ENCODE measurements at regions not wholly inside any gene's neighbourhood (a gene's known extent, or its start where the extent isn't known, plus 50 kb on each side); places are given as distances from the start of the nearest gene placed in this dataset.

GRCh38 chr7:32330602-32331001, 159.6 kb downstream of the LSM5 start:
- H3K4me1 Mint-ChIP-seq (ENCODE audit: unreplicated experiment), result no peaks in the 10 kb centered on the region
- TF ChIP-seq, protein P1, sequence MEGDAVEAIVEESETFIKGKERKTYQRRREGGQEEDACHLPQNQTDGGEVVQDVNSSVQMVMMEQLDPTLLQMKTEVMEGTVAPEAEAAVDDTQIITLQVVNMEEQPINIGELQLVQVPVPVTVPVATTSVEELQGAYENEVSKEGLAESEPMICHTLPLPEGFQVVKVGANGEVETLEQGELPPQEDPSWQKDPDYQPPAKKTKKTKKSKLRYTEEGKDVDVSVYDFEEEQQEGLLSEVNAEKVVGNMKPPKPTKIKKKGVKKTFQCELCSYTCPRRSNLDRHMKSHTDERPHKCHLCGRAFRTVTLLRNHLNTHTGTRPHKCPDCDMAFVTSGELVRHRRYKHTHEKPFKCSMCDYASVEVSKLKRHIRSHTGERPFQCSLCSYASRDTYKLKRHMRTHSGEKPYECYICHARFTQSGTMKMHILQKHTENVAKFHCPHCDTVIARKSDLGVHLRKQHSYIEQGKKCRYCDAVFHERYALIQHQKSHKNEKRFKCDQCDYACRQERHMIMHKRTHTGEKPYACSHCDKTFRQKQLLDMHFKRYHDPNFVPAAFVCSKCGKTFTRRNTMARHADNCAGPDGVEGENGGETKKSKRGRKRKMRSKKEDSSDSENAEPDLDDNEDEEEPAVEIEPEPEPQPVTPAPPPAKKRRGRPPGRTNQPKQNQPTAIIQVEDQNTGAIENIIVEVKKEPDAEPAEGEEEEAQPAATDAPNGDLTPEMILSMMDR (IDR thresholded peaks at IDR 0.05), result no peak

GRCh38 chr7:32326078-32326477, 164.1 kb downstream of the LSM5 start:
- no peaks in the 10 kb centered on the region for H3K36me3 Mint-ChIP-seq (ENCODE audit: unreplicated experiment)

More at GRCh38 chr7:32330602-32331001, 159.6 kb downstream of the LSM5 start:
- peaks cover 11% of the 10 kb centered on the region for H3K9me3 Mint-ChIP-seq (ENCODE audit: unreplicated experiment)
- H3K4me3 Mint-ChIP-seq (ENCODE audit: unreplicated experiment), result no peak overlapping the region
- no peak overlapping the region for H3K27ac Mint-ChIP-seq (ENCODE audit: unreplicated experiment)
- peaks cover 4% of the 10 kb centered on the region for H3K27me3 Mint-ChIP-seq (ENCODE audit: unreplicated experiment)
- no peak for DNase-seq (ENCODE audit: extremely low spot score, unreplicated experiment)
- no peaks in the 10 kb centered on the region for H3K36me3 Mint-ChIP-seq (ENCODE audit: unreplicated experiment)

GRCh38 chr7:32323712-32324111, 166.5 kb downstream of the LSM5 start:
- TF ChIP-seq, protein P1 (IDR thresholded peaks at IDR 0.05), result no peak
- H3K9me3 Mint-ChIP-seq (ENCODE audit: unreplicated experiment), result no peaks in the 10 kb centered on the region
- H3K27me3 Mint-ChIP-seq (ENCODE audit: unreplicated experiment), result peaks cover 23% of the 10 kb centered on the region
- no peak overlapping the region for H3K4me3 Mint-ChIP-seq (ENCODE audit: unreplicated experiment)
- no peak for DNase-seq (ENCODE audit: extremely low spot score, unreplicated experiment)
- no peaks in the 10 kb centered on the region for H3K4me1 Mint-ChIP-seq (ENCODE audit: unreplicated experiment)
- no peak overlapping the region for H3K27ac Mint-ChIP-seq (ENCODE audit: unreplicated experiment)
- no peaks in the 10 kb centered on the region for H3K36me3 Mint-ChIP-seq (ENCODE audit: unreplicated experiment)

More at GRCh38 chr7:32326078-32326477, 164.1 kb downstream of the LSM5 start:
- TF ChIP-seq, protein P1 (IDR thresholded peaks at IDR 0.05), result no peak
- Mint-ChIP-seq H3K27ac (ENCODE audit: unreplicated experiment) (no peak overlapping the region), H3K4me3 (ENCODE audit: unreplicated experiment) (no peak overlapping the region), H3K4me1 (ENCODE audit: unreplicated experiment) (no peaks in the 10 kb centered on the region), H3K27me3 (ENCODE audit: unreplicated experiment) (peaks cover 17% of the 10 kb centered on the region), H3K9me3 (ENCODE audit: unreplicated experiment) (peaks cover under 1% of the 10 kb centered on the region)
- no peak for DNase-seq (ENCODE audit: extremely low spot score, unreplicated experiment)

- no peaks in the 10 kb centered on the region for H3K36me3 Mint-ChIP-seq (ENCODE audit: unreplicated experiment)
- H3K9me3 Mint-ChIP-seq (ENCODE audit: unreplicated experiment), result no peaks in the 10 kb centered on the region
- TF ChIP-seq, protein P1 (IDR thresholded peaks at IDR 0.05), result no peak
- H3K4me1 Mint-ChIP-seq (ENCODE audit: unreplicated experiment), result peaks cover 7% of the 10 kb centered on the region
- no peak overlapping the region for H3K4me3 Mint-ChIP-seq (ENCODE audit: unreplicated experiment)
- DNase-seq (ENCODE audit: extremely low spot score, unreplicated experiment), result no peak
- peaks cover 12% of the 10 kb centered on the region for H3K27me3 Mint-ChIP-seq (ENCODE audit: unreplicated experiment)
- no peak overlapping the region for H3K27ac Mint-ChIP-seq (ENCODE audit: unreplicated experiment)
Measured at GRCh38 chr7:32319012-32319382, 171.2 kb downstream of the LSM5 start.

- TF ChIP-seq, protein P1 (IDR thresholded peaks at IDR 0.05), result no peak
- no peaks in the 10 kb centered on the region for H3K9me3 Mint-ChIP-seq (ENCODE audit: unreplicated experiment)
- no peak overlapping the region for H3K27ac Mint-ChIP-seq (ENCODE audit: unreplicated experiment)
- no peak overlapping the region for H3K4me3 Mint-ChIP-seq (ENCODE audit: unreplicated experiment)
- H3K27me3 Mint-ChIP-seq (ENCODE audit: unreplicated experiment), result peaks cover 12% of the 10 kb centered on the region
- DNase-seq (ENCODE audit: extremely low spot score, unreplicated experiment), result no peak
- peaks cover 7% of the 10 kb centered on the region for H3K4me1 Mint-ChIP-seq (ENCODE audit: unreplicated experiment)
- H3K36me3 Mint-ChIP-seq (ENCODE audit: unreplicated experiment), result no peaks in the 10 kb centered on the region
Measured at GRCh38 chr7:32318300-32319011, 171.7 kb downstream of the LSM5 start.

Data from osteocyte (in vitro differentiated cells).